UCSD-AML1 (cell line): ENCODE measurements at regions not wholly inside any gene's neighbourhood (a gene's known extent, or its start where the extent isn't known, plus 50 kb on each side); places are given as distances from the start of the nearest gene placed in this dataset.
"Not testable (repeated sequence)": the region's sequence is repeated elsewhere in the genome, so short reads cannot be mapped to it uniquely, and the experiment has no call there.

Experiments used
- DNase-seq: peaks from one replicate; lab custom pipeline; 2025; ENCODE audit not compliant: unreplicated experiment; lab: John Stamatoyannopoulos, UW

- DNase-seq = no peak
These were observed 125.3 kb upstream of the IRX4 start for GRCh38 chr5:2007878-2008501.

GRCh38 chr5:2007496-2007877 lies 124.8 kb upstream of the IRX4 start:
- DNase-seq = no peak

GRCh38 chr5:2006971-2007291 lies 124.2 kb upstream of the IRX4 start:
- no peak for DNase-seq

GRCh38 chr5:2006193-2006970 lies 123.7 kb upstream of the IRX4 start:
- no peak for DNase-seq

- no peak for DNase-seq
These were observed 122.6 kb upstream of the IRX4 start for GRCh38 chr5:2005101-2006041.

DNA sequence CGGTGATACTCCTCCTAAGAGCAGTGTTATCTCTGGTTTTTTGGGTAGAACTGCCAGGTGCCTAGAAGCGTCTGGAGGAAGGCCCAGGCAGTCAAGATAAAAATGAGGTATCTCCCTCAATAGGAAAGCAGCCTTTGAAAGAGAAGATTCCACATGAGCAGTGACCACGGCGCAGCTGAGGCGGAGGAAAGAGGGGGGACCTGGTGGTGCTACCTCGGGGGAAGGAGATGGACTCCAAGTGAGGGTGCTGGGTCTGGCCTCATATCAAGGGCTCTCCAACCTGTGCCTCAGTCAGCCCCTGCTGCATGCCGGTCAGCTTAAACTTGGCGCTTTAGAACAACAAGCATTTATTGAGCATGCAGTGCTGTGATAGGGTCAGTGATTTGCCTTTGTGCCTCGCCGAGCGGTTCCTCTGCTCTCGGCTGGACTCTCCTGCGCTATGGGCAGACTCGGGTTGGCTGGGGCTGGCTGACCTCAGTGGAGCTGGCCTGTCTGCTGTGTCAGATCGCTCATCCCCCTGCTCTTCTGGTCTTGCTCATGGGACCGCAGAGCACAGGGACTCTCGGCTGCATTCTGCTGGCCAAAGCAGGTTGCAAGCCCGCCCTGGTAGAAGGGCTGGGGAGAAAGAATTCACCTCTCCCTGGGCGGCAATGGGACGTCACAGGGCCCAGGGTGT lies 121.1 kb upstream of the IRX4 start:
- no peak for DNase-seq

DNA sequence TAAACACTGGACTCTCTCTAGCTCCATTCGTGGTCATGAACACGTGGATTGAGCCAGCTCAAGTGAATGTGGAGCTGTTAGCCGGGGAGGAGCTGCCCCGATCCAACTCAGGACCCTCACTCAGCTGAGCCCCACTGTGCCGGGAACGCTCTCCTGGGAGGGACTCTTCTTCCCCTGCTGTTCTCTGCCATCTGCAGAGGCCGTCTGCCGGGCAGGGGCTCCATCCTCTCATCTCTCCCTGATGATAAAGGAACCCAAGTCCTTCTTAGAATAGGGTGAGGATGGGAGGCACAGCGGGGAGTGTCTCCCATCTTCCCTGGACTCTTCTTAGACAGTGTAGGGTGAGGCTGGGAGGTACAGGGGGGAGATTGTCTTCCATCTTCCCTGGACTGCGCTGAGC lies 120.5 kb upstream of the IRX4 start:
- no peak for DNase-seq

GRCh38 chr5:2001300-2001699 lies 118.6 kb upstream of the IRX4 start:
- no peak for DNase-seq

GRCh38 chr5:2000591-2000990 lies 117.9 kb upstream of the IRX4 start:
- no peak for DNase-seq

DNA sequence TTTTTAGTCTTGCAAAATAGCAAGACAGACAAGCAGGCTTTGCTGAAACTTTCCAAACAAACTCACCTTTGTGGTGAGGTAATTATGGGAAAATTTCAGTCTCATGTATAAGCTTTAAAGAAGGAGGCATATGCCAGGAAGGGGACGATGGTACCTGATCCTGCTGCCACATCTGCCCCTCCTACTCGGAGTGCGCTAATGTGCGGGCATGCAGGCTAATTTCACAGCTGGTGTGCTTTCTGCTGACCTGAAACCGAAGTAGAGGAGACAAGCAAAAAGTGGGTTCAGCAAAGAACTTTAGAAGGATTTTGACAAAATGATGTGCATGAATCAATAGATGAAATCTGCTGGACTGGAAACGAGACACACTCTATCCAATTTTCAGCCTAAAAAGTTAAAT lies 117.1 kb upstream of the IRX4 start:
- DNase-seq = no peak

DNA sequence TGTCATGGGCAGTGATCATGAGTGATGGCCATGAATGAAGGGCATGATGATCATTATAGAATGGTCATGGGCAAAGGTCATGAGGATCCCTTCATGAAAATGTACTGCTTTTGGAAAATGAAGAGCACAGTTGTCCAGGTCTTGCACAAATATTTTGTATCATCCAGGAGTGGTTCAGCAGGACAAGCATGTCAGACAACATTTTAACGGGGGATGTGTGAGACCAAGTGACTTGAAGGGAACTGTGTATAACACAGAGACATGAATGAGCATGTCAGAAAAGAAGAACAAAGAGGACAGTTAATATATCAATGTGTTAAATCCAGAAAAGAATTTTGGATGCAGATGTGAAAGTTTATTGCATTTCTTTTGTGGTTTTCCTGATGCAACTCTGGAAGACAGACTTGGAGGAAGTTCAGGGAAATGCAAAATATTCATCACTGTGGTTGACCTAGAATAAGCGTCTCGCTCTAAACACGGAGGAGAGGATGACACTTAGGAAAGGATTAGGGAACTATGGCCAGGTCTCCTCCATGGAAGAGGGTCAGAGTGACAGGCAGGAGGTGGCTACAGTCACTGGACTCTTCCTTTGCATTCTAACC lies 116.1 kb upstream of the IRX4 start:
- DNase-seq = no peak

DNA sequence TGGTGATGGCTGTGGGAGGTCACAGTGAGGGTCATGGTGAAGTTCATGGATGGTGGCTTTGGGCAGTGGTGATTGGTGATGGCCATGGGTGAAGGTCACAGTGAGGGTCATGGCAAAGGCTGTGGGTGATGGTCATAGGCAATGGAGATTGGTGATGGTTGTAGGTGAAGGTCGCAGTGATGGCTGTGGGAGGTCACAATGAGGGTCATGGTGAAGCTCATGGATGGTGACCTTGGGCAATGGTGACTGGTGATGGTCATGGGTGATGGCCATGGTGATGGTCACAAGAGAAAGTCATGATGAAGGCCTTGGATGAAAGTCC lies 115.6 kb upstream of the IRX4 start:
- DNase-seq = no peak

- no peak for DNase-seq
These were observed 115.1 kb upstream of the IRX4 start for GRCh38 chr5:1997640-1998347.

- DNase-seq = no peak
These were observed 112.8 kb upstream of the IRX4 start for GRCh38 chr5:1995491-1995890.

- no peak for DNase-seq
These were observed 104.7 kb upstream of the IRX4 start for GRCh38 chr5:1987471-1987870.

- no peak for DNase-seq
These were observed 103.1 kb upstream of the IRX4 start for GRCh38 chr5:1985781-1986180.

GRCh38 chr5:1983919-1984695 lies 101.4 kb upstream of the IRX4 start:
- no peak for DNase-seq

DNA sequence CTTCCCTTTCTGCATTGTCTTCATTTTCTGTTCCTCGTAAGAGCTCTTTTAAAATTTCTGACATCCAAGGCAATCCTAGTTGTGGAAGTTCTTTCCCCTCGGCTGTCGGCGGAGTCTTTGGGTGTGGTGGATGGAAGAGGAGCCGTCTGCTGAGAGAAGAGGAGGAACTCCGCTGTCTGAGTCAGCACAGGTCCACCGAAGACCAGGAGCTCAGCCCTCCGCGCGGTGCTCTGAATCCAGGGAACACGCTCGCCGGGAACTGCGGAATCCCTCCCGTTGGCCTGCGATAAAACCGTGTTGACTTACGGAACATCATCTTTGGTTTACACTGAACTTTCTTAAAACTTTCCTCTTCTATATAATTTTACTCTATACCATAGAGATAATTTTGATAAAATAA lies 100.7 kb upstream of the IRX4 start:
- DNase-seq = no peak

DNA sequence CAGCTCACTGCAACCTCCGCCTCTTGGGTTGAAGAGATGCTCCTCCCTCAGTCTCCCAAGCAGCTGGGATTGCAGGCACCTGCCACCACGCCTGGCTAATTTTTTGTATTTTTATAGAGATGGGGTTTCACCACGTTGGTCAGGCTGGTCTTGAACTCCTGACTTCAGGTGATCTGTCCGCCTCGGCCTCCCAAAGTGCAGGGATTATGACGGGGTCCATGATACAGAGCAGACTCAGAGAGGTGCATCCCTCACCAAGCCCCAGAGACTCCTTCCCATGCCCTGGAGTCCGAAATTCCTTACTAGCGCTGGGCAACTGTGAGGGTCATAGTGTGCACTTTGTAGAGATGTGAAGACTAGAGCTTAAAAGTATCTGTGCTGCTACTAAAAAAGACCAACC lies 99.8 kb upstream of the IRX4 start:
- DNase-seq = not testable (repeated sequence)
